ENCODE measurements at regions not wholly inside any gene's neighbourhood (a gene's known extent, or its start where the extent isn't known, plus 50 kb on each side); places are given as distances from the start of the nearest gene placed in this dataset.

DNA sequence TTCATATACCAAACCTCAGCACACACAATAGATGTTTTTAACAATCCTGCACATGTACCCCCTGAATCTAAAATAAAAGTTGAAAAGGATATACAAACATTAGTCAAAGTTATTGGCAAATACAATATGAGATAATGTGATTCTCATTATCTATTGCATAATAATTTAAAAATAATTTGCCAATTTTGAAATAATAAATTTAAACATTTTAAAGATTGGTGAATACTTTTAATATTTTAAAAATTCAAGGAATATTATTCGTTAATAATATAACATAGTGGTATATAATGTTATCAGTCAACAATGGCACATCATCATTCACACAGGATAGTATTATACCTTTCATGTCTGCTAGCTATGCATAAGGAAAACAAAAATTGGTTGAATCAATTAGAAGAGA, 207.0 kb upstream of the SP8 start:
- no peak overlapping the region for H3K27ac ChIP-seq
- TF ChIP-seq CTCF (IDR thresholded peaks at IDR 0.05) (no peak), ZFX (IDR thresholded peaks at IDR 0.05; ENCODE audit: borderline replicate concordance) (no peak)

DNA sequence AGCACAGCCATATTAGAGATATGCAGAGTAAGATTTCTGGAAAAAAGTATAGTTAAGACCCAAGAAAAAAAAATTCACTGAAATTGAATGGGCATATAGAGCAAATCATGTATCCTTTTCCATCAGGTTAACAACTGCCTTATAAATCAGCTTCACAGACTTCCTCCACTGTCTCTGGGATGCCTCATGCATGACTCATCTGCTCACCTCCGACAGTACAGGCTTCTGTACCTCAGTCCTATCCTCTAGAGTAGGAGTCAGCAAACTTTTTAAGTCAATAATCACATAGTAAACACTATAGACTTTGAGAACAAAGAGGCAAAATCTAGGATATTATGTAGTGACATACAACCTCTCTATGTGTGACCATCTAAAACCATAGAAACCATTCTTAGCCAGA, 211.6 kb upstream of the SP8 start:
- TF ChIP-seq ZFX (IDR thresholded peaks at IDR 0.05; ENCODE audit: borderline replicate concordance) (no peak), CTCF (IDR thresholded peaks at IDR 0.05) (no peak)
- no peak overlapping the region for H3K27ac ChIP-seq

GRCh38 chr7:21011153-21011552, 224.5 kb upstream of the SP8 start:
- H3K27ac ChIP-seq = no peak overlapping the region
- TF ChIP-seq CTCF (IDR thresholded peaks at IDR 0.05) = no peak
- no peak for TF ChIP-seq ZFX (IDR thresholded peaks at IDR 0.05; ENCODE audit: borderline replicate concordance)

DNA sequence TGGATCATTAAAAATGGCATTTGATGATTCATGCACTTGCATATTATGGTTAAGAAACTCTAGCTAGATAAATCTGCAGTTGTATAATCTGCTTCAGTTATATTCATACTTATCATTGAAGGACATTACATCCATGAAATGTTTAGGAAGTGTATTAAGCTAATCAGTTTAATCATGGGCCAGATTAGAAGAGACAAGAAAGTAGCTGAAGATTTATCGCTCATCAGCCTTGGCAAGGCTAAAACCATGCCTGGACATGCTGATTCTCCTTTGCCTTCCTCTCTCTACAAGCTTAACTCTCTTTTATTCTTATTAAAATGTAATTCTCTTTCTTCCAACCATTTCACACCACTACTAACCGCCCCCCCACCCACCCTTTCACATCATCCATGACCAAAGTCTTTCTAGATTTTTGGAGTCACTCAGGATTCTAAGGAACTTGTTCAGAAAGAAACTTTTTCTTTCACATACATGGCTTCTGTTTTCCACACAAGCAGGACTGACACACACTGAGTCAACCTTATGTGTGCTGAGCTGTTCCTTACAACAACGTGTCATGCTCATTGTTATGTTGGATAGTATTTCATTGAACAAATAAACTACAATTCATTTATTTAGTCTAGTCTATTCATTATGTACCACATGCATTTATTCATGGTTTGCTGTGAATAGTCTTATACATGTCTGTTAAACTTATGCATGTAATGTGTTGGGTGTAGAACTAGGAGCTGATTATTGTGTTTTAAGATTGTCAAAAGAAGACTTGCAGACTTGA, 227.3 kb upstream of the SP8 start:
- H3K27ac ChIP-seq = no peak overlapping the region
- TF ChIP-seq CTCF (IDR thresholded peaks at IDR 0.05) (no peak), ZFX (IDR thresholded peaks at IDR 0.05; ENCODE audit: borderline replicate concordance) (no peak)

DNA sequence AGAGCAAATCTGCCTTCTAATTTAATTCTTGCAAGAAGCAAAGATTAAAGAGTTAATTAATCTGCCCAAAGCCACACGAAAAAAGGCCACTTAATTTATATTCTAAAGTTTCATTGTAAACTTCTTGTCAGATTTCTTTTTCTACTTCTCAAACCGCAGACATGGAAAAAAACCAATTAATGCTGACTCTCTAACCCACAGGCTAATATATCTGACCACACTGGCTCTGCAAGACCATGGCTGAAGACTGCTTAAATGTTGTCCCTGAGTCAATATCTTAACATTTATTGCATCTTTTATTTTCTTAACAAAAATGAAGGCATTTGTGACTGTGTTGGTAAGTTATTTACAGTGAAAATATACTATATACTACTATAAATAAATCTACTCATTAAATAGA, 234.0 kb upstream of the SP8 start:
- H3K27ac ChIP-seq = no peak overlapping the region
- no peak for TF ChIP-seq ZFX (IDR thresholded peaks at IDR 0.05; ENCODE audit: borderline replicate concordance)
- TF ChIP-seq CTCF (IDR thresholded peaks at IDR 0.05) = no peak

DNA sequence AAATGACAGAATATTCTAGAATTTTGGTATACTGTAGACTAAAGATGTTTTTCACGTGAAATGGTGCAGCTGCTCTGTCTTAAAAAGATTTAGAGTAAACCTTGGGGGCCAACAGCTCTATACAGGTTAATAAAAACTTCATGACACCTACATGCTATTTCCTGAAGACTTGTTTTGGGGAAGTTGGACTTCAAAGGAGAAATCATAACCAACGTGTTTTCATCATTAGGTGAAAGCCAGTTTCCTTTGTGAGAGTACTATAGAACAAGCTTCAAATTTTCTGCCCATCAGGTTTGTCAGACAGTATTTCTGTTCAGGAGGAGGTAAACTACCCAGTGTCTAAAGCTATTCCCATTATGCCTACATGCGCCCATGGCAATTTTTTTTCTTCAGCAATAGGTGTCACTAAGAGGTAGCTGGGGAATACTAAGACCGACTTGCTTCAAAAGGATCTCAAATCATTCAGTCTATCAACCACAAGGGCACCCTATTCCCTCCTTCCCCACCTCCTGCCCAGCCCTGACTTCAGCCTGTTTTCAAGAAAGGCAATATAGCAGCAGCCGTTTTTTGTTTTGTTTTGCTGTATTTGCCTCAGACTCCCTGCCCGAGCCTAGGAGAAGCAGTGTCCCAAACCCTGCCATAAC, 237.3 kb upstream of the SP8 start:
- TF ChIP-seq CTCF (IDR thresholded peaks at IDR 0.05) = no peak
- H3K27ac ChIP-seq = no peak overlapping the region

GRCh38 chr7:21024485-21024867, 237.8 kb upstream of the SP8 start:
- TF ChIP-seq CTCF (IDR thresholded peaks at IDR 0.05) = no peak
- no peak for TF ChIP-seq ZFX (IDR thresholded peaks at IDR 0.05; ENCODE audit: borderline replicate concordance)
- H3K27ac ChIP-seq = no peak overlapping the region
